Tongue (tissue), 1 donor: ENCODE measurements at regions not wholly inside any gene's neighbourhood (a gene's known extent, or its start where the extent isn't known, plus 50 kb on each side); places are given as distances from the start of the nearest gene placed in this dataset.
"Not testable (repeated sequence)": the region's sequence is repeated elsewhere in the genome, so short reads cannot be mapped to it uniquely, and the experiment has no call there.

Experiments
- DNase-seq: peaks from one replicate; pipeline ENCODE4 v3.0.0-alpha.2; 2015

DNA sequence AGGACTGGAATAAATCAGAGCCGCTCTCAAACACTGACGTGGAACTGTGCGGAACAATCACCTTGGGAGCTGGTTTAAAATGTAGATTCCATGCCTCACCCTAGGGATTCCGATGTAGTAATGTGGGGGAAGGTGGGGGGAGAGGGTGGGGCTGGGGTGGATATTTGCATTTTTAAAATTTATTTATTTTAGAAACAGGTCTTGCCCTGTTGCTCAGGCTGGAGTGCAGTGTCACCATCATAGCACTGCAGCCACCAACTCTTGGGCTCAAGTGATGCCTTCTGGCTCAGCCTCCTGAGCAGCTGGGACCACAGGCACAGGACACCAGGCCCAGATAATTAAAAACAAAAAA is 101.9 kb upstream of the SEC22B start:
- not testable (repeated sequence) for DNase-seq

DNA sequence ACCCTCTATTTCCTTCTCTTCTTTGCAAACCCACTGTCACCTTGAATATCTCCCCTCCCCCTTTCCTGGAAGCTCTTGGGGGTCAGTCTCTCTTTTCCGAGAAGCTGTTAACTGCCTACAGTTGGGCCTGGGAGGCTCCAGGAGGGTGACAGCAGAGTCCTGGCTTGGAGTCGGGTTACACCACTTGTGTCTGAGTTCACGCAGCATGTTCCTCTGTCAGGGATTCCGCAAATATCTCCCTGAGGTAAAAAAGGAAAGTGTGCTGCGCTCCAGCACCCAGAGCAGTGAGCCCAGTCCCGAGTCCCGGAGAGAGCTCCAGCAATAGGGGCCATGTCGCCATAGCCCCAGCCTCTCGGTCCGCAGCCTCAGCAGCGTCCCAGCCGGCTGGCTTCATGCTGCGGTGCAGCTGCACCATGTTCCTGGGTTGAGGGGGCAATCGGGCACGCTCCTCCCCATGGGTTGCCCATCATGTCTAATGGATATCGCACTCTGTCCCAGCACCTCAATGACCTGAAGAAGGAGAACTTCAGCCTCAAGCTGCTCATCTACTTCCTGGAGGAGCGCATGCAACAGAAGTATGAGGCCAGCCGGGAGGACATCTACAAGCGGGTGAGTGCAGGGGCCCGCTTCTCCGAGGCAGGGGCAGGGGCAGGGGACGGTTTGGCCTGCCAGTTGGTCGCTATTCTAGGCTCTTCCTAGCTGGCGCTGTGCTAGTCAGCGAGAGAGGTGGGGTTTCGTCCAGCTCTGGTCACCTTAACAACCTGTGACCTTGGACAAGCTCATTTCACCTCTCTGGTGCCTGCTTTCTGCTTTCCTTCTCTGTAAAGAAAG is 101.3 kb upstream of the SEC22B start:
- DNase-seq, result not testable (repeated sequence)

DNA sequence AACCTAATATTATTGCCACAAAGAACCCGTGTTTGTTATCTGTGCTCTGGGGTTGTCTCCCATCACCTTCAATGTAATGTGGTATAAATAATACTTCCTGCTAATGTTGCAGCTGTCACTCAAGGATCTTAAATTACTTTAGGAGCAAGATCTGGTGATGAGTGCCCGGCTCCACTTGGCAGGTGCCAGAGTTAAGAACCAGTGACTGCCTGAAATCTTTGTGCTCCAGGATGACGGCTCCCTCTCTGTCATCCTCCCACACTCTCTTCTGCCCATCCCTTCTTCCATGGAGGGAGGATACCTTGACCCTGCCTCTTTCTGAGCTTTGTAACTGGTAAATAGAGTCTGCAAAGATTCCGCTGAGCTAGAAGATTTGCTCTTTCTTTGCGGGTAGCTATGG is 100.4 kb upstream of the SEC22B start:
- not testable (repeated sequence) for DNase-seq

- not testable (repeated sequence) for DNase-seq
Measured at GRCh38 chr1:120274438-120274837, 98.1 kb upstream of the SEC22B start.

DNA sequence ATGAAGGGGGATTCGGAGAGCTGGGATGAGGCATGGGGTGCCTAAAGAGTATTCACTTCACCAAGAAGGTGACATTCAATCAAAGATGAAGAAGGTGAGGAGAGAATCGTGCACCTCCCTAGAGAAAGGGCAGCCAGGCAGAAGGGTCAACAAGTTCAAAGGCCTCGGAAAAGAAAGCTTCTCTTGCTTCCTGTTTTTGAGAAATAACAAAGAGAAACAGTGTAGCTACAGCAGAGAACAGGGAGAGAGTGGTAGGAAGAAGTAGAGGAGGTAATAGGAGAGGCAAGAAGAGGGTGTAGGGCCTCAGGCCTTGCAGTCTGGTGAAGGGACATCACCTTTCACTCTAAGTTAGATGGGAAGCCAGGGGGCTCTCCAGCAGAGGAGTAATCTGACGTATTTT is 97.0 kb upstream of the SEC22B start:
- DNase-seq, result not testable (repeated sequence)

- DNase-seq, result not testable (repeated sequence)
Measured at GRCh38 chr1:120272242-120272641, 95.9 kb upstream of the SEC22B start.

GRCh38 chr1:120271561-120272221 is 95.4 kb upstream of the SEC22B start:
- not testable (repeated sequence) for DNase-seq

DNA sequence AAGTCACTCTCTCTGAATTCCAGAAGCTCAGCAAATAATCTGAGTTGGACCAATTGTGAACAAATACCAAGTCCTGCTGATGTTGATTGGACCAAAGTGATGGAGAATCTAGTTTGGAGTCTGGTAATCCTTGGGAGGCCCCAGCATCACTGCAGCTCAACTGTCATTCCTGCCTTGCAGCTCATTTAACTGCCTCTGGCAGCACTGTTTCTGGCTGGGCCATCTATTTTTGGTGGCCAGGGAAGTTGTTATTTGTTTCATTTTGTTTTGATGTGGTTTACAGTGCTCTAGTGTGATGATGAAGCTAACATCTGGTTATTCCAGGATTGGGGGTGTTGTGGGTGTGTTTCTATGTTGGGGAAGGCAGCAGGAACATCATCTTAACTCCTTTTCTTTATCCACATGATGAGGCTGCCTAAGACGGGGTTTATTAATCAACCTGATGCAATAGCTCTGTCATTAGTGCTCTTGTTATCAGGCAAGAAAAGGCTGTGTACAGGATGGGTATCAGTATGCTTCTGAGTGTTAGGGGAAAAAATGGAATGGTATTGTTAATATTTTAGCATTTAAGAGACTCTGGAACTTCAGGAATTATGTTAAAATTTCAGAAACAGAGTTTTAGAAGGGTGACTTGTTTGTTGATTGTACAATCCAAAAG is 91.7 kb upstream of the SEC22B start:
- DNase-seq, result not testable (repeated sequence)

- not testable (repeated sequence) for DNase-seq
Measured at GRCh38 chr1:120264564-120264963, 88.2 kb upstream of the SEC22B start.

DNA sequence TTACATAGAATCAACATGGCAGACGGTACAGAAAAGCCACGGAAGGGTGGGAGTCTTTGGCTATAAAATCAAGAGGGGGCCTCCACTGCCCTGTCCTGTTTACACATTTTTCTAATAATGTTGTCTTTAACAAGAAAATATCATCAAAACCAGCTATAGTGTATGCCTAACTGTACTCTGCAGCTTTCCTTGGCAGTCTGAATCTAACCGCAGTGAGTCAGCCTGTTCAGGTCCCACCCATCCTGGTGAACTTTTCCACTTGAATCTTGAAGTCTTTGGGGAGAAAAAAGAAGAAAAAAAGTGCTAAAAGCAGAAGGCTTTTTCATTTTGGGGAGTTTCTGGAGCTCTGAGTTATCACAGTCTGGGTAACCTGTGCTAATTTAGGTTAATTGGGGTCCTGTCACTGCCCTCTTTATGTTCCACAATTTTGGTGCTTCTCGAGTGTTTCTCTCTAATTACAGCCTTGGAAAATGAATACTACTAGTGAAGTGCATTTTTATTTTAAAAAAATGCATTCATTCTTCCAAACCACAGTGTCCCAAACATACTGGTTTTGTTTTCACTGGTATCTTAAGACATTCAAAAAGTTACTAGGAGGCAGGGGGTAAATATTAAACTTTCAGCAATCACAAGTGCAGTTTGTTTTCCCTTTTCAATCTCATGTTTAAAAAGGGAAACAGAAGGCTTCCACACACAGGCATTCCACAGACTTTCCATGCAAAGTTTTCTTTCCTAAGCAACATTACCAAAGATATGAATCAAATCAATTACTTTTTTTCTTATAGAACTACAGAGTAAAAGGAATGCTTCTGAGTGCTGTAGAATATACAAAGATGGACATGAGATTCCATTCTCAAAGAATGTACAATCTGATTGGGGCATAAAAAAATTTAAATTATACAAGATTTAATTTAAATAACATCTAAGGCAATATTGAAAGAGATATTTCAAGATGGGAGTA is 86.8 kb upstream of the SEC22B start:
- DNase-seq, result not testable (repeated sequence)

DNA sequence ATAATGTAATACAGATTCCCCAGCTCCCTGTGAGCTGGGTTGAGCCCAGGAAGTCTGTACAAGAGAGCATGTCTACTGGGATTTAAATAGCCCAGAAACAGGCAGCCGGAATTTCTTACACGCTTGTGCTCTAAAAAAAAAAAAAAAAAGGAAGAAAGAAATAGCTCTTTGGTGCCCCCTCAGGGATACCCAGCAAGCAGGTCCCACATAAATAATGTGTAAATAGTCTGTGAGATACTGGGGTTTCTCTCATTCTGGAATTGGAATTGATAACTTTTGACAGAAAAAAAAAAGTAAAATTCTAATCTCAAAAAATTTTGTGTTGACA is 81.4 kb upstream of the SEC22B start:
- not testable (repeated sequence) for DNase-seq

DNA sequence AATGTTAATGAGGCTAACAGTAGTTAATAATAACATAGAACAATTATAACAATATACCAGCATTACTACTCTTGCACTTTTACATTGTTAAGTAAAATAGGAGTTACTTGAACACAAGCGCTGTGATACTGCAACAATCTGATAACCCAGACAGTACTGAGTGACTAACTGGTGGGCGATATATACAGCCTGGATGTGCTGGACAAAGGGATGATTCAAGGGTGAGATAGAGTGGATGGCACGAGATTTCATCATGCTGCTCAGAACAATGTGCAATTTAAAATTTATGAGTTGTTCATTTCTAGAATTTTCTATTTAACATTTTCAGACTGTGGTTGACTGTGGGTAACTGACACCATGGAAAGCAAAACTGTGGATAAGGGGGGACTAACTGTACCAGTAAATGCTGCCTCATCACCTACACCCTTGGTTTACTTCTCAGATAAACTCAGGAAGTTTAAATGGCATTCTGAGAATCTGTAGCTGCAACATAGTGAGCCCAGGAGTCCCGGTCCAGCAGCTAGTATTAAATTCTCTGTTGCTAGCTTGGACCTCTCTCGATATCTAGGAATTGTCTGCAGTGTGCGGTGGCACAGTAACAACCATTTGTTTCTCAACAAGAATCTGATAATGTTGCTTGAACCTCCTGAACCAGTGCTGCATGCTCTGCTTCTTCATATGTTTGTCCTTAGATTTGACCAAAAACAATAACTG is 80.9 kb upstream of the SEC22B start:
- not testable (repeated sequence) for DNase-seq

DNA sequence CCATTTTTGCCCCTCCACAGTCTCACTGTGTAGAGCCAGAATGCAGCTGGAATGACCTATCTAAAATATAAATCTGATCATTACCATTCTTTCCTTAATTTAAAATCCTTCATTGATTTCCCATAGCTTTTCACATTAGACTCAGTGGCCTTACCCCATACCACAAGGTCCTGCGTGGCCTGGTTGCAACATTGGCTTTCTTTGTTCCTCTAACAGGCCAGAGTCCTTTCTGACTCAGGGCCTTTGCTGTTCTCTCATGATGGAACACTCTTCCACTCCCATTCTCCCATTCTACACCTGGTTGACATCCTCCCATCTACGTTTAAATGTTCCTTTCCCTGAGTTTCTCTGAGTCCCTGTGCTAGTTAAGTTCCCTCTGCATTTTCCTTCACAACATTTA is 74.4 kb upstream of the SEC22B start:
- not testable (repeated sequence) for DNase-seq

- DNase-seq, result not testable (repeated sequence)
Measured at GRCh38 chr1:120248726-120249427, 72.6 kb upstream of the SEC22B start.

DNA sequence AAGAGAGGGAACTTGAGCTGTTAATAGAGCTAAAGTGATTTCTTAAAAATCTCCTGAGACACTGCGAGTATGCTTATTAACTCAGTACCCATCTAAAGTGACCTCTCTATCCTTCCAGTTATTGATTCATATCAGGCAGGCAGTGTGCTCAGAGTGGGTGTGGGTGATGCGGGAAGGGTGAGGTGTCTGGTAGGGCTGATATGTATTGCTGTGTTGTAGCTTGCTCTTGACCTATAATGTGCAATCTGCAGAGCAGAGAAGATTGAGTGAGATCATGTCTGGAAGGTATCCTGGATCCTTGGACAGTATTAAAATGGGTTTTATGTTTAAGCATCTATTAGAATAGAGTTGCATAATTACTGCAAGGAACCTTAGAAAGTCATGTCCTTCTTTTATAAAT is 71.9 kb upstream of the SEC22B start:
- not testable (repeated sequence) for DNase-seq

GRCh38 chr1:120243867-120244266 is 67.5 kb upstream of the SEC22B start:
- DNase-seq, result not testable (repeated sequence)

DNA sequence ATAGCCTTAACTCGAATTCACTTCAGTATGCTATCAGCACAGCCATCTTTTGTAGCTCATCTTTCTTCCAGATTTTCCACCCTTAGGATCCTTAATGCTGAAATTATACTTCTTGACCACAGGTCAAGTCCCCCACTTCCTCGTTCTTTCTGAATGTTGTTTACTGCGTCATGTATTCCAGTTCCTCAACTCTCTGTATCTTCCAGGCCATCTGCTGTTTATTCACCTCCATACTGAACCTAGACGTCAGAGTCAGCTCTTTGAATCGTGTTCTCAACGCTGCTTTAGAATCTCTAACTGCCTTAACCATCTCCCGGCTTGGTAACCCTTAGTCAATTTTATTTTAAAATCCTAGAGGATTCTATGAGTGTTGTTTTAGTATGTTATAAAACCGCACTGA is 66.3 kb upstream of the SEC22B start:
- DNase-seq, result not testable (repeated sequence)

- not testable (repeated sequence) for DNase-seq
Measured at GRCh38 chr1:120241868-120242267, 65.5 kb upstream of the SEC22B start.

- DNase-seq, result not testable (repeated sequence)
Measured at GRCh38 chr1:120240181-120240580, 63.9 kb upstream of the SEC22B start.

GRCh38 chr1:120239351-120239750 is 63.0 kb upstream of the SEC22B start:
- DNase-seq, result not testable (repeated sequence)

GRCh38 chr1:120238867-120239266 is 62.5 kb upstream of the SEC22B start:
- DNase-seq, result not testable (repeated sequence)
